ENCODE measurements at regions not wholly inside any gene's neighbourhood (a gene's known extent, or its start where the extent isn't known, plus 50 kb on each side); places are given as distances from the start of the nearest gene placed in this dataset.

- no peak for TF ChIP-seq CTCF (IDR thresholded peaks at IDR 0.05)
- no peak for TF ChIP-seq POLR2AphosphoS5 (IDR thresholded peaks at IDR 0.05; ENCODE audit: low read depth, low read length)
- no peak for TF ChIP-seq TCF7L2 (IDR thresholded peaks at IDR 0.05; ENCODE audit: low read depth, low read length)
Observed at GRCh38 chr10:113433711-113434110, 119.1 kb upstream of the HABP2 start.
